Superior temporal gyrus (tissue), 1 donor: ENCODE measurements at regions not wholly inside any gene's neighbourhood (a gene's known extent, or its start where the extent isn't known, plus 50 kb on each side); places are given as distances from the start of the nearest gene placed in this dataset.
A peak's percentile ranks its signal among the peaks of the same experiment; 100 is the strongest.

Source experiments
- DNase-seq: peaks from one replicate; pipeline ENCODE4 v3.0.0-alpha.2; 2016; ENCODE audit errors: extremely low spot score

- peak; percentile 89 for DNase-seq
Observed at GRCh38 chr2:16615687-16616615, 49.7 kb downstream of the CYRIA start.

- no peak for DNase-seq
Observed at GRCh38 chr2:16615246-16615645, 50.4 kb downstream of the CYRIA start.

GRCh38 chr2:16614314-16614860 lies 51.2 kb downstream of the CYRIA start:
- peak; percentile 56 for DNase-seq

- peak; percentile 64 for DNase-seq
Observed at GRCh38 chr2:16613539-16614011, 52.1 kb downstream of the CYRIA start.

GRCh38 chr2:16612490-16612889 lies 53.1 kb downstream of the CYRIA start:
- no peak for DNase-seq

- no peak for DNase-seq
Observed at GRCh38 chr2:16609786-16610185, 55.8 kb downstream of the CYRIA start.

- peak; percentile 93 for DNase-seq
Observed at GRCh38 chr2:16608661-16609643, 56.7 kb downstream of the CYRIA start.

GRCh38 chr2:16607301-16607700 lies 58.3 kb downstream of the CYRIA start:
- DNase-seq = no peak

- DNase-seq = no peak
Observed at GRCh38 chr2:16604236-16604635, 61.4 kb downstream of the CYRIA start.

GRCh38 chr2:16591370-16591933 lies 74.2 kb downstream of the CYRIA start:
- DNase-seq = no peak

- no peak for DNase-seq
Observed at GRCh38 chr2:16589465-16589864, 76.2 kb downstream of the CYRIA start.

- DNase-seq = no peak
Observed at GRCh38 chr2:16588565-16588964, 77.1 kb downstream of the CYRIA start.

- no peak for DNase-seq
Observed at GRCh38 chr2:16587601-16588000, 78.0 kb downstream of the CYRIA start.

GRCh38 chr2:16584824-16585540 lies 80.7 kb downstream of the CYRIA start:
- DNase-seq = no peak

- DNase-seq = no peak
Observed at GRCh38 chr2:16584084-16584483, 81.5 kb downstream of the CYRIA start.

GRCh38 chr2:16581241-16581640 lies 84.4 kb downstream of the CYRIA start:
- no peak for DNase-seq

GRCh38 chr2:16578081-16578480 lies 87.6 kb downstream of the CYRIA start:
- no peak for DNase-seq

GRCh38 chr2:16570516-16570915 lies 95.1 kb downstream of the CYRIA start:
- DNase-seq = no peak

- no peak for DNase-seq
Observed at GRCh38 chr2:16568998-16569784, 96.4 kb downstream of the CYRIA start.

GRCh38 chr2:16566701-16567100 lies 98.9 kb downstream of the CYRIA start:
- no peak for DNase-seq
